ENCODE measurements at regions not wholly inside any gene's neighbourhood (a gene's known extent, or its start where the extent isn't known, plus 50 kb on each side); places are given as distances from the start of the nearest gene placed in this dataset.

- TF ChIP-seq ZNF544 (tag by site-specific recombination; IDR thresholded peaks at IDR 0.05) (no peak), ZNF404 (tag by site-specific recombination; IDR thresholded peaks at IDR 0.05) (no peak), ZBTB11 (tag by site-specific recombination; conservative IDR thresholded peaks at IDR 0.05; ENCODE audit: low read depth) (no peak)
Observed at GRCh38 chr12:87059231-87059630, 803.0 kb upstream of the MGAT4C start (continued).

GRCh38 chr12:87054226-87054625 lies 798.0 kb upstream of the MGAT4C start:
- POLR2A ChIA-PET = no interaction called here
- H3K4me3 ChIP-seq (ENCODE audit: low read depth, low read length) = no peak overlapping the region
- CTCF ChIA-PET = no interaction called here
- no peaks in the 10 kb centered on the region for H3K36me3 ChIP-seq (ENCODE audit: control insufficient read depth in 2 of 2, insufficient read depth in 1 of 2, low read length in 2 of 2)
- H3K27ac ChIP-seq (ENCODE audit: extremely low read depth, low read depth, low read length) = no peak overlapping the region
- TF ChIP-seq ZNF341 (tag by site-specific recombination; IDR thresholded peaks at IDR 0.05; ENCODE audit: low read depth) = no peak
- TF ChIP-seq ZNF19 (tag by site-specific recombination; IDR thresholded peaks at IDR 0.05; ENCODE audit: low read depth) = no peak
- no peak for TF ChIP-seq SALL2 (tag by site-specific recombination; IDR thresholded peaks at IDR 0.05; ENCODE audit: borderline replicate concordance)
- TF ChIP-seq ZSCAN30 (tag by site-specific recombination; IDR thresholded peaks at IDR 0.05) = no peak
- no peak for TF ChIP-seq ZNF157 (tag by site-specific recombination; IDR thresholded peaks at IDR 0.05)
- TF ChIP-seq ZNF600 (tag by site-specific recombination; IDR thresholded peaks at IDR 0.05) = no peak
- no peak for TF ChIP-seq YY2 (tag by site-specific recombination; IDR thresholded peaks at IDR 0.05)
- H3K9me3 ChIP-seq (ENCODE audit: control insufficient read depth, insufficient read depth, low read depth, low read length) = no peaks in the 10 kb centered on the region
- no peaks in the 10 kb centered on the region for H3K4me1 ChIP-seq (ENCODE audit: control insufficient read depth, insufficient read depth, low read length)

GRCh38 chr12:87051621-87052020 lies 795.4 kb upstream of the MGAT4C start:
- H3K4me3 ChIP-seq (ENCODE audit: low read depth, low read length) = no peak overlapping the region
- CTCF ChIA-PET = no interaction called here
- POLR2A ChIA-PET = no interaction called here
- TF ChIP-seq ZFP41 (tag by site-specific recombination; IDR thresholded peaks at IDR 0.05; ENCODE audit: borderline replicate concordance) = no peak
- TF ChIP-seq RBAK (tag by site-specific recombination; IDR thresholded peaks at IDR 0.05) = no peak
- no peak for TF ChIP-seq MEIS1 (CRISPR knock-in tag; IDR thresholded peaks at IDR 0.05; ENCODE audit: borderline replicate concordance)
- H3K9me3 ChIP-seq (ENCODE audit: control insufficient read depth, insufficient read depth, low read depth, low read length) = no peaks in the 10 kb centered on the region
- no peaks in the 10 kb centered on the region for H3K36me3 ChIP-seq (ENCODE audit: control insufficient read depth in 2 of 2, insufficient read depth in 1 of 2, low read length in 2 of 2)
- H3K4me1 ChIP-seq (ENCODE audit: control insufficient read depth, insufficient read depth, low read length) = no peaks in the 10 kb centered on the region
- H3K27ac ChIP-seq (ENCODE audit: extremely low read depth, low read depth, low read length) = no peak overlapping the region

- CTCF ChIA-PET = no interaction called here
- H3K4me1 ChIP-seq (ENCODE audit: control insufficient read depth, insufficient read depth, low read length) = no peaks in the 10 kb centered on the region
- TF ChIP-seq SP3 (tag by site-specific recombination; IDR thresholded peaks at IDR 0.05) = no peak
- TF ChIP-seq ZNF140 (tag by site-specific recombination; IDR thresholded peaks at IDR 0.05) = no peak
- TF ChIP-seq ZNF292 (tag by site-specific recombination; IDR thresholded peaks at IDR 0.05; ENCODE audit: borderline replicate concordance, low read depth) = no peak
- no peak for TF ChIP-seq ZFP69B (tag by site-specific recombination; IDR thresholded peaks at IDR 0.05)
- TF ChIP-seq GLI2 (tag by site-specific recombination; IDR thresholded peaks at IDR 0.05; ENCODE audit: borderline replicate concordance, low read depth) = no peak
- TF ChIP-seq FEZF1 (tag by site-specific recombination; IDR thresholded peaks at IDR 0.05) = no peak
- no peak for TF ChIP-seq INSM2 (tag by site-specific recombination; IDR thresholded peaks at IDR 0.05)
- no peak for TF ChIP-seq ZBTB26 (tag by site-specific recombination; optimal IDR thresholded peaks at IDR 0.05)
- no peak for TF ChIP-seq ZNF280C (tag by site-specific recombination; IDR thresholded peaks at IDR 0.05)
- TF ChIP-seq OVOL3 (tag by site-specific recombination; IDR thresholded peaks at IDR 0.05) = no peak
- no peaks in the 10 kb centered on the region for H3K36me3 ChIP-seq (ENCODE audit: control insufficient read depth in 2 of 2, insufficient read depth in 1 of 2, low read length in 2 of 2)
- H3K4me3 ChIP-seq (ENCODE audit: low read depth, low read length) = no peak overlapping the region
- H3K9me3 ChIP-seq (ENCODE audit: control insufficient read depth, insufficient read depth, low read depth, low read length) = no peaks in the 10 kb centered on the region
- no peak overlapping the region for H3K27ac ChIP-seq (ENCODE audit: extremely low read depth, low read depth, low read length)
- POLR2A ChIA-PET = no interaction called here
Observed at GRCh38 chr12:87047691-87048090, 791.5 kb upstream of the MGAT4C start.
